Breast epithelium (tissue), 3 donors: ENCODE measurements at regions not wholly inside any gene's neighbourhood (a gene's known extent, or its start where the extent isn't known, plus 50 kb on each side); places are given as distances from the start of the nearest gene placed in this dataset.

Experiments
- CTCF ChIP-seq, 3 donors: fragments of 450-650 bp; IDR thresholded peaks; one replicate each; pipeline ENCODE4 v1.5.1; 2016 to 2017; ENCODE audit warnings: antibody characterized with exemption in 3 of 3, mild to moderate bottlenecking in 3 of 3, moderate library complexity in 3 of 3
- POLR2A ChIP-seq: fragments of 450-650 bp; IDR thresholded peaks from one replicate; pipeline ENCODE4 v1.6.1; 2016; ENCODE audit warnings: antibody characterized with exemption, mild to moderate bottlenecking, moderate library complexity
- POLR2AphosphoS5 ChIP-seq, 3 donors: sonication (generic); formaldehyde crosslinking; IDR thresholded peaks; one replicate each; pipeline ENCODE4 v1.6.1; 2017; ENCODE audit warnings: antibody characterized with exemption in 3 of 3

GRCh38 chr5:118052503-118052902 lies 935.8 kb downstream of the DTWD2 start:
- no peak for TF ChIP-seq CTCF (IDR thresholded peaks at IDR 0.05)
- no peak for TF ChIP-seq POLR2AphosphoS5 (IDR thresholded peaks at IDR 0.05)
- TF ChIP-seq POLR2A, result no peak
